HEK293 (cell line): ENCODE measurements at regions not wholly inside any gene's neighbourhood (a gene's known extent, or its start where the extent isn't known, plus 50 kb on each side); places are given as distances from the start of the nearest gene placed in this dataset.

Source experiments
- CTCF ChIA-PET: fragments of 350-600 bp; formaldehyde crosslinking; extraction: SDS; loops from one replicate; lab custom pipeline; 2021; ENCODE audit warnings: antibody characterized with exemption; lab: Yijun Ruan, JAX
- POLR2A ChIA-PET: fragments of 300-600 bp; formaldehyde crosslinking; extraction: SDS; loops from one replicate; lab custom pipeline; 2020; ENCODE audit warnings: antibody characterized with exemption, inconsistent platforms; lab: Yijun Ruan, JAX
- H3K27ac ChIP-seq: fragments of 200-500 bp; sonication (Bioruptor generic); 2 replicates; pipeline ENCODE4 v1.5.1; 2014; ENCODE audit warnings: low read depth, low read length, control low read depth, inconsistent platforms; ENCODE audit errors: extremely low read depth
- H3K36me3 ChIP-seq, 2 experiments: fragments of 200-500 bp in 1 of 2; sonication (Bioruptor generic) in 1 of 2; 1 replicate in 1 of 2; 2 replicates in 1 of 2; pipeline ENCODE4 v1.5.1; 2014 to 2017; ENCODE audit warnings: inconsistent platforms in 2 of 2, low read length in 2 of 2; ENCODE audit not compliant: control insufficient read depth in 2 of 2, insufficient read depth in 1 of 2
- H3K4me1 ChIP-seq: fragments of 200-500 bp; sonication (Bioruptor generic); 2 replicates; pipeline ENCODE4 v1.5.1; 2014; ENCODE audit warnings: mild to moderate bottlenecking, low read length, inconsistent platforms; ENCODE audit not compliant: control insufficient read depth, insufficient read depth
- H3K4me3 ChIP-seq: 2 replicates; pipeline ENCODE4 v1.5.1; 2011; ENCODE audit warnings: low read depth, mild to moderate bottlenecking, control low read depth, low read length, moderate library complexity
- H3K9me3 ChIP-seq: fragments of 200-500 bp; sonication (Bioruptor generic); 2 replicates; pipeline ENCODE4 v1.5.1; 2014; ENCODE audit warnings: low read depth, low read length, inconsistent platforms; ENCODE audit not compliant: control insufficient read depth, insufficient read depth
- GLIS2 ChIP-seq: fragments of 450-650 bp; formaldehyde crosslinking; IDR thresholded peaks from 2 replicates; pipeline ENCODE4 v1.5.1; 2016; ENCODE audit warnings: missing biosample characterization, missing genetic modification characterization
- HOXD13 ChIP-seq: sonication (generic); formaldehyde crosslinking; IDR thresholded peaks from 2 replicates; pipeline ENCODE4 v1.8.0; 2022; ENCODE audit warnings: missing genetic modification reagents, borderline replicate concordance
- REPIN1 ChIP-seq: fragments of 450-650 bp; formaldehyde crosslinking; IDR thresholded peaks from 2 replicates; pipeline ENCODE4 v1.5.1; 2017; ENCODE audit warnings: missing biosample characterization, missing genetic modification characterization, low read depth
- SALL2 ChIP-seq: fragments of 450-650 bp; formaldehyde crosslinking; IDR thresholded peaks from 2 replicates; pipeline ENCODE4 v1.5.0; 2017; ENCODE audit warnings: missing biosample characterization, mild to moderate bottlenecking, missing genetic modification characterization, borderline replicate concordance
- SCRT1 ChIP-seq: fragments of 450-650 bp; formaldehyde crosslinking; IDR thresholded peaks from 2 replicates; pipeline ENCODE4 v1.5.1; 2016; ENCODE audit warnings: missing biosample characterization, missing genetic modification characterization, borderline replicate concordance
- SETDB1 ChIP-seq: IDR thresholded peaks from one replicate; pipeline ENCODE4 v1.6.1; 2017; ENCODE audit warnings: mild to moderate bottlenecking, low read length, moderate library complexity, mixed read lengths; ENCODE audit not compliant: insufficient read length
- ZBTB20 ChIP-seq: fragments of 450-650 bp; formaldehyde crosslinking; IDR thresholded peaks from 2 replicates; pipeline ENCODE4 v1.5.1; 2016; ENCODE audit warnings: missing biosample characterization, missing genetic modification characterization
- ZBTB21 ChIP-seq: fragments of 450-650 bp; formaldehyde crosslinking; IDR thresholded peaks from 2 replicates; pipeline ENCODE4 v1.5.1; 2017; ENCODE audit warnings: missing biosample characterization, missing genetic modification characterization
- ZBTB48 ChIP-seq: fragments of 450-650 bp; formaldehyde crosslinking; IDR thresholded peaks from 2 replicates; pipeline ENCODE4 v1.5.1; 2016; ENCODE audit warnings: missing biosample characterization, missing genetic modification characterization
- ZNF138 ChIP-seq: fragments of 450-650 bp; formaldehyde crosslinking; IDR thresholded peaks from 2 replicates; pipeline ENCODE4 v1.5.1; 2016; ENCODE audit warnings: missing biosample characterization, missing genetic modification characterization, borderline replicate concordance
- ZNF16 ChIP-seq: fragments of 450-650 bp; formaldehyde crosslinking; IDR thresholded peaks from 2 replicates; pipeline ENCODE4 v1.5.1; 2016; ENCODE audit warnings: low read depth, missing biosample characterization, missing genetic modification characterization
- ZNF202 ChIP-seq: fragments of 450-650 bp; formaldehyde crosslinking; IDR thresholded peaks from 2 replicates; pipeline ENCODE4 v1.5.1; 2016; ENCODE audit warnings: missing biosample characterization, missing genetic modification characterization, borderline replicate concordance
- ZNF214 ChIP-seq: fragments of 450-650 bp; formaldehyde crosslinking; IDR thresholded peaks from 2 replicates; pipeline ENCODE4 v1.5.1; 2017; ENCODE audit warnings: missing biosample characterization, mild to moderate bottlenecking, missing genetic modification characterization, borderline replicate concordance
- ZNF223 ChIP-seq: fragments of 450-650 bp; formaldehyde crosslinking; IDR thresholded peaks from 2 replicates; pipeline ENCODE4 v1.5.1; 2016; ENCODE audit warnings: missing biosample characterization, missing genetic modification characterization
- ZNF239 ChIP-seq: fragments of 450-650 bp; formaldehyde crosslinking; IDR thresholded peaks from 2 replicates; pipeline ENCODE4 v1.5.1; 2016; ENCODE audit warnings: missing biosample characterization, missing genetic modification characterization
- ZNF48 ChIP-seq: fragments of 450-650 bp; formaldehyde crosslinking; IDR thresholded peaks from 2 replicates; pipeline ENCODE4 v1.5.1; 2016; ENCODE audit warnings: missing biosample characterization, missing genetic modification characterization
- ZNF544 ChIP-seq: fragments of 450-650 bp; formaldehyde crosslinking; IDR thresholded peaks from 2 replicates; pipeline ENCODE4 v1.5.0; 2017; ENCODE audit warnings: missing biosample characterization, missing genetic modification characterization
- ZNF549 ChIP-seq: fragments of 450-650 bp; IDR thresholded peaks from 2 replicates; pipeline ENCODE4 v1.5.1; 2018; ENCODE audit warnings: missing biosample characterization, missing genetic modification characterization, mild to moderate bottlenecking, inconsistent platforms, moderate library complexity
- ZNF558 ChIP-seq: fragments of 450-650 bp; formaldehyde crosslinking; IDR thresholded peaks from 2 replicates; pipeline ENCODE4 v1.5.1; 2016; ENCODE audit warnings: missing biosample characterization, missing genetic modification characterization
- ZNF629 ChIP-seq: fragments of 450-650 bp; formaldehyde crosslinking; IDR thresholded peaks from 2 replicates; pipeline ENCODE4 v1.5.1; 2017; ENCODE audit warnings: missing biosample characterization, missing genetic modification characterization
- ZNF701 ChIP-seq: fragments of 450-650 bp; formaldehyde crosslinking; IDR thresholded peaks from 2 replicates; pipeline ENCODE4 v1.5.1; 2016; ENCODE audit warnings: missing biosample characterization, missing genetic modification characterization
- ZSCAN23 ChIP-seq: fragments of 450-650 bp; formaldehyde crosslinking; IDR thresholded peaks from 2 replicates; pipeline ENCODE4 v1.5.1; 2016; ENCODE audit warnings: missing biosample characterization, missing genetic modification characterization
- TF ChIP-seq, protein P1 (sequence below): fragments of 450-650 bp; formaldehyde crosslinking; IDR thresholded peaks from 2 replicates; pipeline ENCODE4 v1.5.1; 2016; ENCODE audit warnings: missing biosample characterization, missing genetic modification characterization
- TF ChIP-seq, protein P2 (sequence below): fragments of 450-650 bp; IDR thresholded peaks from 2 replicates; pipeline ENCODE4 v1.5.1; 2018; ENCODE audit warnings: missing biosample characterization, missing genetic modification characterization
- TF ChIP-seq, protein P3 (sequence below): fragments of 450-650 bp; formaldehyde crosslinking; IDR thresholded peaks from 2 replicates; pipeline ENCODE4 v1.5.1; 2017; ENCODE audit warnings: missing biosample characterization, missing genetic modification characterization
- TF ChIP-seq, protein P4 (sequence below): fragments of 450-650 bp; formaldehyde crosslinking; IDR thresholded peaks from 2 replicates; pipeline ENCODE4 v1.5.1; 2016; ENCODE audit warnings: missing biosample characterization, missing genetic modification characterization
- TF ChIP-seq, protein P5 (sequence below): fragments of 450-650 bp; formaldehyde crosslinking; IDR thresholded peaks from 2 replicates; pipeline ENCODE4 v1.5.1; 2016; ENCODE audit warnings: missing biosample characterization, missing genetic modification characterization

DNA sequence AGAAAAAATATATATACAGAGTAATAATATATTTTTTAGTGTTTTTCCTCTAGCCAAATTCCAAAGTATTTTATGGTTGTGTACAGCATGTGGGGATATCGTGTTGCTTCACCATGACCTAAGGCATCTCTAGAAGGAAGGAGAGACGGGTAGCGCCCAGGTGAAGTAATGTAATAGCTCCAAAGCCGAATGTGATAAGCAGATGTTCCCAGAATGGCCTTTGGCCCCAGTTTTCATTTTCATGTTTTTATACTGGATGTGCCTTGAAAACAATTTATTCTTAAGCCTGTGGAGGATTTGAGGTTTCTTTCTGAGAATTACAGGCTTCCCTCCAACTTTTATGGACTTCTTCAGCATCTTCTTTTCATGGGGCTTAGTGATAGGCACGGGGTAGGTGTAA is 587.9 kb upstream of the KIRREL3 start:
- no peak overlapping the region for H3K4me3 ChIP-seq
- POLR2A ChIA-PET, result no interaction called here
- CTCF ChIA-PET, result interaction anchor here (0.7 kb wide), 1 partner anchor 598 kb away, joined by 3 read pairs; no protein-coding TSS in a partner anchor
- TF ChIP-seq ZBTB48 (no peak), ZNF629 (no peak), SETDB1 (no peak), ZSCAN23 (tag by site-specific recombination) (no peak), REPIN1 (tag by site-specific recombination) (no peak), ZNF701 (tag by site-specific recombination) (no peak), ZNF48 (tag by site-specific recombination) (no peak), ZNF223 (no peak), ZBTB20 (tag by site-specific recombination) (no peak), GLIS2 (tag by site-specific recombination) (no peak), ZNF138 (no peak)
- no peaks in the 10 kb centered on the region for H3K4me1 ChIP-seq
- H3K27ac ChIP-seq, result no peak overlapping the region
- H3K9me3 ChIP-seq, result no peaks in the 10 kb centered on the region
- H3K36me3 ChIP-seq, result no peaks in the 10 kb centered on the region

DNA sequence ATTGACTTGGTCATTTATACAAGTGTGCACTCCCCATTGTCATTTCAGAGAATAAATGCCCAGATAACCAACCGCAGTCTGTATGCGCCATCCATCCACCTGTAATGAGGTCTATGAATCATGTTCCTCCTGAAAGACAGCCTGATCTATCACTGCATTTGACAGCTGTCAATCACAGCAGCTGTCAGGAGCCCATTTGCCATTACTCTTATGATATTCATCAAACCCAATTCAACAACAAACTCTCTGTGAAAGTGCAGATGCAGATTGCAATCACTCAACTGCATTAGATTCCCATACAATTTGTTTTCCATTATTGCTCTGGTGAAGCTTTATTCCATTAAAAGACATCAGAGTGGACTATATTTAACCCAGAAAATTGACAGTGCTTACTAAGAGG is 586.9 kb upstream of the KIRREL3 start:
- Histone ChIP-seq H3K4me1 (no peaks in the 10 kb centered on the region), H3K4me3 (no peak overlapping the region), H3K36me3 (no peaks in the 10 kb centered on the region), H3K9me3 (no peaks in the 10 kb centered on the region), H3K27ac (no peak overlapping the region)
- CTCF ChIA-PET, result interaction anchor here (0.9 kb wide), 1 partner anchor 256 kb away, joined by 3 read pairs; no protein-coding TSS in a partner anchor
- POLR2A ChIA-PET, result no interaction called here
- TF ChIP-seq HOXD13 (CRISPR knock-in tag) (no peak), SALL2 (tag by site-specific recombination) (no peak), ZBTB48 (no peak), ZNF558 (no peak)
- TF ChIP-seq, protein P1, sequence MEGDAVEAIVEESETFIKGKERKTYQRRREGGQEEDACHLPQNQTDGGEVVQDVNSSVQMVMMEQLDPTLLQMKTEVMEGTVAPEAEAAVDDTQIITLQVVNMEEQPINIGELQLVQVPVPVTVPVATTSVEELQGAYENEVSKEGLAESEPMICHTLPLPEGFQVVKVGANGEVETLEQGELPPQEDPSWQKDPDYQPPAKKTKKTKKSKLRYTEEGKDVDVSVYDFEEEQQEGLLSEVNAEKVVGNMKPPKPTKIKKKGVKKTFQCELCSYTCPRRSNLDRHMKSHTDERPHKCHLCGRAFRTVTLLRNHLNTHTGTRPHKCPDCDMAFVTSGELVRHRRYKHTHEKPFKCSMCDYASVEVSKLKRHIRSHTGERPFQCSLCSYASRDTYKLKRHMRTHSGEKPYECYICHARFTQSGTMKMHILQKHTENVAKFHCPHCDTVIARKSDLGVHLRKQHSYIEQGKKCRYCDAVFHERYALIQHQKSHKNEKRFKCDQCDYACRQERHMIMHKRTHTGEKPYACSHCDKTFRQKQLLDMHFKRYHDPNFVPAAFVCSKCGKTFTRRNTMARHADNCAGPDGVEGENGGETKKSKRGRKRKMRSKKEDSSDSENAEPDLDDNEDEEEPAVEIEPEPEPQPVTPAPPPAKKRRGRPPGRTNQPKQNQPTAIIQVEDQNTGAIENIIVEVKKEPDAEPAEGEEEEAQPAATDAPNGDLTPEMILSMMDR (tag by site-specific recombination), result no peak

DNA sequence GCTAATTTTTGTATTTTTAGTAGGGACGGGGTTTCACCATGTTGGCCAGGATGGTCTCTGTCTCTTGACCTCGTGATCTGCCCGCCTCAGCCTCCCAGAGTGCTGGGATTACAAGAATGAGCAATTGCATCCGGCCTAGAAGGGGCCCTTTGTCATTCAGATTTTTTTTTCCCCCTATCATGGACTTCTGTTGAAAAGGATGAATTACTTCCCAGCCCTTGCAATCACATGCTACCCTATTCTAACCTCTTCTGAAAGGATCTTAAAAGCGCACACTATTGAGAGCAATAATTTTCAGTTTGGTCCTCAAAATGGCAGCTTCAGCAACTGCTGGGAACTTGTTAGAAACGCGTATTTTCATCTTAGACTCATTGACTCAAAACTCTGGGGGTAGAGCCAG is 575.6 kb upstream of the KIRREL3 start:
- H3K9me3 ChIP-seq, result no peaks in the 10 kb centered on the region
- ChIA-PET CTCF (no interaction called here), POLR2A (no interaction called here)

More for the DNA sequence above, 575.6 kb upstream of the KIRREL3 start:
- TF ChIP-seq ZNF16 (tag by site-specific recombination) (no peak), ZNF214 (no peak), ZNF202 (tag by site-specific recombination) (no peak), ZNF549 (tag by site-specific recombination) (no peak), ZNF544 (tag by site-specific recombination) (no peak), ZNF239 (no peak), ZBTB21 (no peak), SCRT1 (no peak)
- TF ChIP-seq, protein P2, sequence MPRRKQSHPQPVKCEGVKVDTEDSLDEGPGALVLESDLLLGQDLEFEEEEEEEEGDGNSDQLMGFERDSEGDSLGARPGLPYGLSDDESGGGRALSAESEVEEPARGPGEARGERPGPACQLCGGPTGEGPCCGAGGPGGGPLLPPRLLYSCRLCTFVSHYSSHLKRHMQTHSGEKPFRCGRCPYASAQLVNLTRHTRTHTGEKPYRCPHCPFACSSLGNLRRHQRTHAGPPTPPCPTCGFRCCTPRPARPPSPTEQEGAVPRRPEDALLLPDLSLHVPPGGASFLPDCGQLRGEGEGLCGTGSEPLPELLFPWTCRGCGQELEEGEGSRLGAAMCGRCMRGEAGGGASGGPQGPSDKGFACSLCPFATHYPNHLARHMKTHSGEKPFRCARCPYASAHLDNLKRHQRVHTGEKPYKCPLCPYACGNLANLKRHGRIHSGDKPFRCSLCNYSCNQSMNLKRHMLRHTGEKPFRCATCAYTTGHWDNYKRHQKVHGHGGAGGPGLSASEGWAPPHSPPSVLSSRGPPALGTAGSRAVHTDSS (tag by site-specific recombination), result no peak
- TF ChIP-seq, protein P3, sequence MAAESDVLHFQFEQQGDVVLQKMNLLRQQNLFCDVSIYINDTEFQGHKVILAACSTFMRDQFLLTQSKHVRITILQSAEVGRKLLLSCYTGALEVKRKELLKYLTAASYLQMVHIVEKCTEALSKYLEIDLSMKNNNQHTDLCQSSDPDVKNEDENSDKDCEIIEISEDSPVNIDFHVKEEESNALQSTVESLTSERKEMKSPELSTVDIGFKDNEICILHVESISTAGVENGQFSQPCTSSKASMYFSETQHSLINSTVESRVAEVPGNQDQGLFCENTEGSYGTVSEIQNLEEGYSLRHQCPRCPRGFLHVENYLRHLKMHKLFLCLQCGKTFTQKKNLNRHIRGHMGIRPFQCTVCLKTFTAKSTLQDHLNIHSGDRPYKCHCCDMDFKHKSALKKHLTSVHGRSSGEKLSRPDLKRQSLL (tag by site-specific recombination), result no peak
- TF ChIP-seq, protein P4, sequence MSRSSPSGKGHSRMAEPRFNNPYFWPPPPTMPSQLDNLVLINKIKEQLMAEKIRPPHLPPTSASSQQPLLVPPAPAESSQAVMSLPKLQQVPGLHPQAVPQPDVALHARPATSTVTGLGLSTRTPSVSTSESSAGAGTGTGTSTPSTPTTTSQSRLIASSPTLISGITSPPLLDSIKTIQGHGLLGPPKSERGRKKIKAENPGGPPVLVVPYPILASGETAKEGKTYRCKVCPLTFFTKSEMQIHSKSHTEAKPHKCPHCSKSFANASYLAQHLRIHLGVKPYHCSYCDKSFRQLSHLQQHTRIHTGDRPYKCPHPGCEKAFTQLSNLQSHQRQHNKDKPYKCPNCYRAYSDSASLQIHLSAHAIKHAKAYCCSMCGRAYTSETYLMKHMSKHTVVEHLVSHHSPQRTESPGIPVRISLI (tag by site-specific recombination), result no peak
- TF ChIP-seq, protein P5, sequence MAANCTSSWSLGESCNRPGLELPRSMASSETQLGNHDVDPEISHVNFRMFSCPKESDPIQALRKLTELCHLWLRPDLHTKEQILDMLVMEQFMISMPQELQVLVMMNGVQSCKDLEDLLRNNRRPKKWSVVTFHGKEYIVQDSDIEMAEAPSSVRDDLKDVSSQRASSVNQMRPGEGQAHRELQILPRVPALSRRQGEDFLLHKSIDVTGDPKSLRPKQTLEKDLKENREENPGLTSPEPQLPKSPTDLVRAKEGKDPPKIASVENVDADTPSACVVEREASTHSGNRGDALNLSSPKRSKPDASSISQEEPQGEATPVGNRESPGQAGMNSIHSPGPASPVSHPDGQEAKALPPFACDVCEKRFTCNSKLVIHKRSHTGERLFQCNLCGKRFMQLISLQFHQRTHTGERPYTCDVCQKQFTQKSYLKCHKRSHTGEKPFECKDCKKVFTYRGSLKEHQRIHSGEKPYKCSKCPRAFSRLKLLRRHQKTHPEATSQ (tag by site-specific recombination), result no peak
- Histone ChIP-seq H3K4me1 (no peaks in the 10 kb centered on the region), H3K4me3 (no peak overlapping the region), H3K27ac (no peak overlapping the region), H3K36me3 (no peaks in the 10 kb centered on the region)
